ENCODE measurements at regions not wholly inside any gene's neighbourhood (a gene's known extent, or its start where the extent isn't known, plus 50 kb on each side); places are given as distances from the start of the nearest gene placed in this dataset.

DNA sequence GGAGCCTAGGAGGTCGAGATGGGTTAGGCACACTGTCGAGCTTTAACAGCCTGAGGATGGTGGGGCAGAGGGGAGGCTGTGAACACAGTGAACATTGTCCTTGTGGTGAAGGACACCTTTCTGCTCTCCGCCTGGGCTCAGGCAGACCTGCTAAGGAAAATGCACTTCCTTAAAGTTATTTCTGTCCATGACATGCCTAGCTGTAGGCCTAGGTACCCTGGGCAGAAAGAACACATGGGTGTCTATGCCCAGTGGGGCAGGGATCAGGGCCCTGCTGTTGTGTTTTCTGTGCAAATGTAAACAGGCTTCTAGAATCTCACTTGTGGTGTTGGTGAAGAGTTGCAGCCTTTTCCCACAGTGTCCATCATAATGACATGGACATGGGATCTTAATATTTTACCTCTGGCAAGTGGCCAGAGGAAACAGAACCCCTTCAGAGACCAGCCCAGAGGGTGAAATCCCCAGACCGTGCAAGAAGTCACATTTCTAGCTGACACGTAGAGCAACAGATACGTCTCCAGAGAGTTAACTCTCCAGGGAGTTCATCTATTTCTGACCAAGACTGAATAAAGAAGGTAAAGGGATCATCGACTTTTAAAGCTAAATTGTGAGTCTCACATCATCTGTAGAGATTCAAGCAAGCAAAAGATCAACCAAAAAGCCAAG lies 79.2 kb downstream of the C9orf152 start:
- peak overlapping the region; percentile 32 to 58 for H3K27ac ChIP-seq
- no peak for DNase-seq (ENCODE audit: low spot score)
- TF ChIP-seq POLR2A (IDR thresholded peaks at IDR 0.05): no peak
- TF ChIP-seq, protein P1, sequence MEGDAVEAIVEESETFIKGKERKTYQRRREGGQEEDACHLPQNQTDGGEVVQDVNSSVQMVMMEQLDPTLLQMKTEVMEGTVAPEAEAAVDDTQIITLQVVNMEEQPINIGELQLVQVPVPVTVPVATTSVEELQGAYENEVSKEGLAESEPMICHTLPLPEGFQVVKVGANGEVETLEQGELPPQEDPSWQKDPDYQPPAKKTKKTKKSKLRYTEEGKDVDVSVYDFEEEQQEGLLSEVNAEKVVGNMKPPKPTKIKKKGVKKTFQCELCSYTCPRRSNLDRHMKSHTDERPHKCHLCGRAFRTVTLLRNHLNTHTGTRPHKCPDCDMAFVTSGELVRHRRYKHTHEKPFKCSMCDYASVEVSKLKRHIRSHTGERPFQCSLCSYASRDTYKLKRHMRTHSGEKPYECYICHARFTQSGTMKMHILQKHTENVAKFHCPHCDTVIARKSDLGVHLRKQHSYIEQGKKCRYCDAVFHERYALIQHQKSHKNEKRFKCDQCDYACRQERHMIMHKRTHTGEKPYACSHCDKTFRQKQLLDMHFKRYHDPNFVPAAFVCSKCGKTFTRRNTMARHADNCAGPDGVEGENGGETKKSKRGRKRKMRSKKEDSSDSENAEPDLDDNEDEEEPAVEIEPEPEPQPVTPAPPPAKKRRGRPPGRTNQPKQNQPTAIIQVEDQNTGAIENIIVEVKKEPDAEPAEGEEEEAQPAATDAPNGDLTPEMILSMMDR (IDR thresholded peaks at IDR 0.05): no peak
- 57% methylated on average over 7 of the region's 7 CpGs for WGBS
- no peaks in the 10 kb centered on the region for H3K4me1 ChIP-seq (replicated peaks)
- intact Hi-C loops (cut with DNase I): no loop called here
- no peaks in the 10 kb centered on the region for H3K36me3 ChIP-seq
- no peak overlapping the region for H3K4me3 ChIP-seq
- H3K9me3 ChIP-seq: no peaks in the 10 kb centered on the region
- H3K27me3 ChIP-seq (replicated peaks; ENCODE audit: insufficient read depth): no peaks in the 10 kb centered on the region

- Histone ChIP-seq H3K36me3 (no peaks in the 10 kb centered on the region), H3K27me3 (replicated peaks; ENCODE audit: insufficient read depth) (no peaks in the 10 kb centered on the region), H3K27ac (no peak overlapping the region), H3K4me3 (no peak overlapping the region), H3K4me1 (replicated peaks) (no peaks in the 10 kb centered on the region), H3K9me3 (no peaks in the 10 kb centered on the region)
- WGBS: 87% methylated on average over 1 of the region's 1 CpG
- no peak for DNase-seq (ENCODE audit: low spot score)
- TF ChIP-seq POLR2AphosphoS5 (IDR thresholded peaks at IDR 0.05): no peak
- TF ChIP-seq, protein P1 (IDR thresholded peaks at IDR 0.05): no peak
- TF ChIP-seq POLR2A (IDR thresholded peaks at IDR 0.05): no peak
- intact Hi-C loops (cut with DNase I): no loop called here
Measured at GRCh38 chr9:110129425-110129824, 78.5 kb downstream of the C9orf152 start.

GRCh38 chr9:110130211-110130610 lies 77.7 kb downstream of the C9orf152 start:
- intact Hi-C loops (cut with DNase I): no loop called here
- DNase-seq (ENCODE audit: low spot score): no peak
- no peaks in the 10 kb centered on the region for H3K36me3 ChIP-seq
- no peaks in the 10 kb centered on the region for H3K9me3 ChIP-seq
- H3K4me3 ChIP-seq: no peak overlapping the region
- TF ChIP-seq POLR2A (IDR thresholded peaks at IDR 0.05): no peak
- TF ChIP-seq POLR2AphosphoS5 (IDR thresholded peaks at IDR 0.05): no peak
- TF ChIP-seq, protein P1 (IDR thresholded peaks at IDR 0.05): no peak
- no peak overlapping the region for H3K27ac ChIP-seq
- H3K27me3 ChIP-seq (replicated peaks; ENCODE audit: insufficient read depth): no peaks in the 10 kb centered on the region
- WGBS: 90% methylated on average over 3 of the region's 3 CpGs
- H3K4me1 ChIP-seq (replicated peaks): no peaks in the 10 kb centered on the region

DNA sequence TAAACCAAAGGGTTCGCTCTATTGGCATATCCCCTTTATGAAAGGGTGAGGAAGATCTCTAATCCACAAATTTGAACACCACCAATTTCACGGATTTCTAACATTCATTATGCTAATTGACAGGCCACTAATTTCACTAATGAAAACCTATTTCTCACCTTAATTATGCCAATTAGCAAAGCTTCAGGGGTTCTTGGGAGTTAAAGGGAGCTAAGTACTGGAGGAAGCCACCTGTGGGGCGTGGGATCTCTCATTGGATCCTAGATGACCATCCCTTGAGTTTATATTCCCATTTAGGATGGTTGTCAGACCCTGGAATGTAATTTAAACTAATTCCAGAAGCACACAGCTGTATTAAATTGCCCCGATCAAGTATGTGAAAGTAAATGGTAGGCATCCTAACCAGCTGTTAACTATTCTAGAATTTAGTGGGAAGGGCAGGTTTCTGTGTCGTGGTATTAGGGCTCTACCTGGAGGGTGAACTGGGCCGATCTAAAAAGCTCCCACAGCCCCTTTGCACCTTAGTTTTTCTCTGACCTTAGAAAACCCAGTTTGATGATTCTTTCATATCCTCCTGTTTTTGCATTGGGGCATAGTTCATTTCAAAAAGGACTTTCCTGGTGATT lies 77.1 kb downstream of the C9orf152 start:
- intact Hi-C loops (cut with DNase I): no loop called here

More for the DNA sequence above, 77.1 kb downstream of the C9orf152 start:
- WGBS: 89% methylated on average over 6 of the region's 6 CpGs
- H3K9me3 ChIP-seq: no peaks in the 10 kb centered on the region
- no peak overlapping the region for H3K27ac ChIP-seq
- no peaks in the 10 kb centered on the region for H3K4me1 ChIP-seq (replicated peaks)
- DNase-seq (ENCODE audit: low spot score): no peak
- no peak overlapping the region for H3K4me3 ChIP-seq
- TF ChIP-seq, protein P1 (IDR thresholded peaks at IDR 0.05): no peak
- TF ChIP-seq POLR2AphosphoS5 (IDR thresholded peaks at IDR 0.05): no peak
- no peak for TF ChIP-seq POLR2A (IDR thresholded peaks at IDR 0.05)
- no peaks in the 10 kb centered on the region for H3K27me3 ChIP-seq (replicated peaks; ENCODE audit: insufficient read depth)
- H3K36me3 ChIP-seq: no peaks in the 10 kb centered on the region
